ENCODE measurements at regions not wholly inside any gene's neighbourhood (a gene's known extent, or its start where the extent isn't known, plus 50 kb on each side); places are given as distances from the start of the nearest gene placed in this dataset. TPM values are rescaled to one million over a fixed set of nuclear protein-coding genes. Genes with fewer than 3 reads are reported as not detected.

Small RNA genes in the stretch of these regions (small RNA-seq; reads per million reads assigned to genes)
- not detected for gene RF00019 (ENCODE audit: insufficient read length, low read depth, low replicate concordance)
